ENCODE measurements at regions not wholly inside any gene's neighbourhood (a gene's known extent, or its start where the extent isn't known, plus 50 kb on each side); places are given as distances from the start of the nearest gene placed in this dataset.

GRCh38 chr12:116336542-116337065, 59.1 kb upstream of the MED13L start:
- Mint-ChIP-seq H3K4me1 (no peaks in the 10 kb centered on the region), H3K27ac (no peak overlapping the region), H3K9me3 (no peaks in the 10 kb centered on the region), H3K36me3 (no peaks in the 10 kb centered on the region), H3K27me3 (ENCODE audit: low read depth in 2 of 2) (no peaks in the 10 kb centered on the region), H3K4me3 (no peak overlapping the region)
- TF ChIP-seq CTCF (IDR thresholded peaks at IDR 0.05) = no peak
- ATAC-seq = peak; percentile 47 to 87 (median 64)
- Histone ChIP-seq H3K27me3 (ENCODE audit: control insufficient read depth, insufficient read depth, low read length) (no peaks in the 10 kb centered on the region), H3K36me3 (ENCODE audit: control insufficient read depth, insufficient read depth, low read length) (no peaks in the 10 kb centered on the region), H3K4me1 (ENCODE audit: control insufficient read depth, insufficient read depth, low read length) (peaks cover 9% of the 10 kb centered on the region), H3K9me3 (ENCODE audit: control insufficient read depth, insufficient read depth, low read length) (no peaks in the 10 kb centered on the region), H3K4me3 (ENCODE audit: low read length) (no peak overlapping the region), H3K27ac (ENCODE audit: low read length) (peak overlapping the region; percentile 18)
- 70% methylated on average over 9 of the region's 11 CpGs for WGBS (ENCODE audit: insufficient coverage)
- intact Hi-C loops (cut with micrococcal nuclease) = no loop called here
- DNase-seq = peak in 1 of 2 donors; percentile 37

GRCh38 chr12:116337312-116337711, 59.8 kb upstream of the MED13L start:
- H3K4me3 ChIP-seq (ENCODE audit: low read length) = no peak overlapping the region
- H3K27ac ChIP-seq (ENCODE audit: low read length) = peak overlapping the region; percentile 18
- Mint-ChIP-seq H3K27me3 (ENCODE audit: low read depth in 2 of 2) (no peaks in the 10 kb centered on the region), H3K4me1 (no peaks in the 10 kb centered on the region), H3K27ac (no peak overlapping the region), H3K4me3 (no peak overlapping the region), H3K36me3 (no peaks in the 10 kb centered on the region), H3K9me3 (no peaks in the 10 kb centered on the region)
- intact Hi-C loops (cut with micrococcal nuclease) = no loop called here
- no peaks in the 10 kb centered on the region for H3K27me3 ChIP-seq (ENCODE audit: control insufficient read depth, insufficient read depth, low read length)
- no peaks in the 10 kb centered on the region for H3K9me3 ChIP-seq (ENCODE audit: control insufficient read depth, insufficient read depth, low read length)
- DNase-seq = no peak
- peaks cover 9% of the 10 kb centered on the region for H3K4me1 ChIP-seq (ENCODE audit: control insufficient read depth, insufficient read depth, low read length)
- WGBS (ENCODE audit: insufficient coverage) = 93% methylated on average over 9 of the region's 9 CpGs
- ATAC-seq = no peak
- H3K36me3 ChIP-seq (ENCODE audit: control insufficient read depth, insufficient read depth, low read length) = no peaks in the 10 kb centered on the region
- no peak for TF ChIP-seq CTCF (IDR thresholded peaks at IDR 0.05)

GRCh38 chr12:116338064-116338846, 60.8 kb upstream of the MED13L start:
- 90% methylated on average over 11 of the region's 11 CpGs for WGBS (ENCODE audit: insufficient coverage)
- no peak overlapping the region for H3K27ac ChIP-seq (ENCODE audit: low read length)
- no peak for ATAC-seq

More at GRCh38 chr12:116338064-116338846, 60.8 kb upstream of the MED13L start:
- Histone ChIP-seq H3K27me3 (ENCODE audit: control insufficient read depth, insufficient read depth, low read length) (no peaks in the 10 kb centered on the region), H3K9me3 (ENCODE audit: control insufficient read depth, insufficient read depth, low read length) (no peaks in the 10 kb centered on the region), H3K4me3 (ENCODE audit: low read length) (no peak overlapping the region), H3K36me3 (ENCODE audit: control insufficient read depth, insufficient read depth, low read length) (no peaks in the 10 kb centered on the region), H3K4me1 (ENCODE audit: control insufficient read depth, insufficient read depth, low read length) (peaks cover 9% of the 10 kb centered on the region)
- no peaks in the 10 kb centered on the region for H3K9me3 Mint-ChIP-seq
- H3K4me3 Mint-ChIP-seq = no peak overlapping the region
- H3K27ac Mint-ChIP-seq = no peak overlapping the region
- H3K27me3 Mint-ChIP-seq (ENCODE audit: low read depth in 2 of 2) = no peaks in the 10 kb centered on the region
- intact Hi-C loops (cut with micrococcal nuclease) = no loop called here
- no peak for DNase-seq
- no peak for TF ChIP-seq CTCF (IDR thresholded peaks at IDR 0.05)
- no peaks in the 10 kb centered on the region for H3K4me1 Mint-ChIP-seq
- H3K36me3 Mint-ChIP-seq = no peaks in the 10 kb centered on the region

Measured in natural killer cell (primary cell).